Panc1 (cell line): ENCODE measurements at regions not wholly inside any gene's neighbourhood (a gene's known extent, or its start where the extent isn't known, plus 50 kb on each side); places are given as distances from the start of the nearest gene placed in this dataset.
A peak's percentile ranks its signal among the peaks of the same experiment; 100 is the strongest.

Experiments
- ATAC-seq: fragments of 200-7000 bp; cut with Tn5 transposase; 2 replicates; pipeline ENCODE4 v1.9.1; 2020; ENCODE audit warnings: mild to moderate bottlenecking, moderate library complexity
- BruUV-seq: library from RNA; stranded (reverse); fragments of 400-500 nt; replicated peaks from 2 replicates; lab custom pipeline; 2021; lab: Mats Ljungman, UMichigan
- CTCF ChIA-PET: fragments of 300-600 bp; sonication (Branson Sonifier 250); formaldehyde crosslinking; loops from one replicate; lab custom pipeline; 2022; ENCODE audit warnings: antibody characterized with exemption; lab: Charles Lee
- POLR2A ChIA-PET: fragments of 300-600 bp; sonication (Branson Sonifier 250); formaldehyde crosslinking; loops from one replicate; lab custom pipeline; 2022; ENCODE audit warnings: antibody characterized with exemption; lab: Charles Lee
- DNase-seq: peaks from one replicate; pipeline ENCODE4 v3.0.0-alpha.2; 2010; ENCODE audit warnings: low read depth, low spot score
- H3K27ac ChIP-seq: 2 replicates; pipeline ENCODE4 v1.5.1; 2011; ENCODE audit warnings: mild to moderate bottlenecking, low read length, inconsistent platforms
- H3K27me3 ChIP-seq: fragments of 200-500 bp; sonication (Bioruptor generic); 2 replicates; pipeline ENCODE4 v1.6.0; 2014; ENCODE audit warnings: low read length, inconsistent platforms; ENCODE audit not compliant: control insufficient read depth, insufficient read depth
- H3K36me3 ChIP-seq: fragments of 200-500 bp; sonication (Bioruptor generic); 2 replicates; pipeline ENCODE4 v1.5.1; 2014; ENCODE audit warnings: inconsistent platforms, mild to moderate bottlenecking, low read length, moderate library complexity; ENCODE audit not compliant: control insufficient read depth, insufficient read depth
- H3K4me1 ChIP-seq: 2 replicates; pipeline ENCODE4 v1.5.1; 2011; ENCODE audit warnings: inconsistent platforms, mild to moderate bottlenecking, low read length, moderate library complexity; ENCODE audit not compliant: control insufficient read depth, insufficient read depth
- H3K4me3 ChIP-seq, 2 experiments: 2 replicates each; pipeline ENCODE4 v1.5.1; 2011 to 2012; ENCODE audit warnings: low read depth in 2 of 2, low read length in 2 of 2, mild to moderate bottlenecking in 2 of 2, inconsistent platforms in 1 of 2, moderate library complexity in 1 of 2
- H3K9me3 ChIP-seq: fragments of 200-500 bp; sonication (Bioruptor generic); 2 replicates; pipeline ENCODE4 v1.5.1; 2014; ENCODE audit warnings: low read depth, mild to moderate bottlenecking, inconsistent platforms, low read length, moderate library complexity; ENCODE audit not compliant: control insufficient read depth, insufficient read depth
- CTCF ChIP-seq: fragments of 450-650 bp; IDR thresholded peaks from 2 replicates; pipeline ENCODE4 v1.5.1; 2017; ENCODE audit warnings: mild to moderate bottlenecking
- POLR2AphosphoS5 ChIP-seq: IDR thresholded peaks from 2 replicates; pipeline ENCODE4 v1.6.1; 2012; ENCODE audit warnings: mild to moderate bottlenecking, low read depth, low read length, moderate library complexity
- SIN3A ChIP-seq: IDR thresholded peaks from 2 replicates; pipeline ENCODE4 v1.6.1; 2012; ENCODE audit warnings: low read depth, mild to moderate bottlenecking, low read length, moderate library complexity, borderline replicate concordance; ENCODE audit not compliant: insufficient read depth
- TCF7L2 ChIP-seq: IDR thresholded peaks from 2 replicates; pipeline ENCODE4 v1.6.1; 2011; ENCODE audit warnings: mild to moderate bottlenecking, low read depth, low read length, inconsistent platforms
- in situ Hi-C: cut with HindIII; loops from 2 replicates; pipeline ENCODE4 v1.10.0; 2016; ENCODE audit warnings: low sequenced_read_pairs, low pct_unique_long_range_greater_than_20kb
- intact Hi-C: fragments of 100-400 bp; cut with micrococcal nuclease; formaldehyde crosslinking; loops from one replicate; pipeline ENCODE4 v1.10.0; 2022; ENCODE audit not compliant: unreplicated experiment
- TF ChIP-seq, protein P1 (sequence below), 2 experiments: IDR thresholded peaks; 2 replicates each; pipeline ENCODE4 v1.6.1; 2011 to 2012; ENCODE audit warnings: low read depth in 2 of 2, control low read depth in 1 of 2, low read length in 1 of 2, mild to moderate bottlenecking in 1 of 2, moderate library complexity in 1 of 2; ENCODE audit not compliant: insufficient read depth in 1 of 2

DNA sequence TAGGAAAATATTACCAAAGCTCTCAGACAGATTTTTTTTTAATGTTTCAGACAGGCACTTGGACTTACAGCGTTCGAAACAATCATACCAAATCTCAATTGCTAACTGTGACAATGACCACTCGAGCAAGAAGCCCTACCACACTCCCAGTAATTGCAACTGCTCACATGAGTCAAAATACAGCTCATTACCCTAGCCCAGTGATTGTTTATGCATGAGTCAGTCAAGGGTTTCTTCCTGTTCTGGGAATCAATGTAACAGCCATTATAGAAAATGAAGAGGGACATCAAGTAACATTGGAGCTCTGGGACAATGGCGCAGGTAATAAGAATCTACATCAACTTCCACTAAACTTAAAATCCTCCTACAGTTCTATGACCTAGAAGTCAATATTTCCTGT lies 56.1 kb upstream of the SH3GLB1 start:
- H3K36me3 ChIP-seq = no peaks in the 10 kb centered on the region
- no peaks in the 10 kb centered on the region for H3K9me3 ChIP-seq
- H3K27me3 ChIP-seq = no peaks in the 10 kb centered on the region
- intact Hi-C loops (no loop called here), in situ Hi-C loops (no loop called here)
- TF ChIP-seq POLR2AphosphoS5 (no peak), SIN3A (no peak), TCF7L2 (no peak), CTCF (no peak)
- TF ChIP-seq, protein P1, sequence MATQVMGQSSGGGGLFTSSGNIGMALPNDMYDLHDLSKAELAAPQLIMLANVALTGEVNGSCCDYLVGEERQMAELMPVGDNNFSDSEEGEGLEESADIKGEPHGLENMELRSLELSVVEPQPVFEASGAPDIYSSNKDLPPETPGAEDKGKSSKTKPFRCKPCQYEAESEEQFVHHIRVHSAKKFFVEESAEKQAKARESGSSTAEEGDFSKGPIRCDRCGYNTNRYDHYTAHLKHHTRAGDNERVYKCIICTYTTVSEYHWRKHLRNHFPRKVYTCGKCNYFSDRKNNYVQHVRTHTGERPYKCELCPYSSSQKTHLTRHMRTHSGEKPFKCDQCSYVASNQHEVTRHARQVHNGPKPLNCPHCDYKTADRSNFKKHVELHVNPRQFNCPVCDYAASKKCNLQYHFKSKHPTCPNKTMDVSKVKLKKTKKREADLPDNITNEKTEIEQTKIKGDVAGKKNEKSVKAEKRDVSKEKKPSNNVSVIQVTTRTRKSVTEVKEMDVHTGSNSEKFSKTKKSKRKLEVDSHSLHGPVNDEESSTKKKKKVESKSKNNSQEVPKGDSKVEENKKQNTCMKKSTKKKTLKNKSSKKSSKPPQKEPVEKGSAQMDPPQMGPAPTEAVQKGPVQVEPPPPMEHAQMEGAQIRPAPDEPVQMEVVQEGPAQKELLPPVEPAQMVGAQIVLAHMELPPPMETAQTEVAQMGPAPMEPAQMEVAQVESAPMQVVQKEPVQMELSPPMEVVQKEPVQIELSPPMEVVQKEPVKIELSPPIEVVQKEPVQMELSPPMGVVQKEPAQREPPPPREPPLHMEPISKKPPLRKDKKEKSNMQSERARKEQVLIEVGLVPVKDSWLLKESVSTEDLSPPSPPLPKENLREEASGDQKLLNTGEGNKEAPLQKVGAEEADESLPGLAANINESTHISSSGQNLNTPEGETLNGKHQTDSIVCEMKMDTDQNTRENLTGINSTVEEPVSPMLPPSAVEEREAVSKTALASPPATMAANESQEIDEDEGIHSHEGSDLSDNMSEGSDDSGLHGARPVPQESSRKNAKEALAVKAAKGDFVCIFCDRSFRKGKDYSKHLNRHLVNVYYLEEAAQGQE (IDR thresholded peaks at IDR 0.05; ENCODE audit: insufficient read depth in 1 of 2, low read depth in 2 of 2, low read length in 1 of 2) = no peak
- H3K4me1 ChIP-seq = no peaks in the 10 kb centered on the region
- H3K27ac ChIP-seq = no peak overlapping the region
- no peak overlapping the region for H3K4me3 ChIP-seq
- CTCF ChIA-PET = interaction anchor here (0.6 kb wide), 2 partner anchors 9 to 286 kb away, joined by 3 to 8 read pairs; no protein-coding TSS in a partner anchor
- DNase-seq = peak; percentile 70
- POLR2A ChIA-PET = no interaction called here
- no TSS peak for BruUV-seq
- peak; percentile 68; the same call in 1 of the 2 replicates for ATAC-seq

GRCh38 chr1:86649618-86650017 lies 54.8 kb upstream of the SH3GLB1 start:
- CTCF ChIA-PET = interaction anchor here (1.0 kb wide), 1 partner anchor 224 kb away, joined by 3 read pairs; no protein-coding TSS in a partner anchor
- intact Hi-C loops (no loop called here), in situ Hi-C loops (no loop called here)
- H3K27me3 ChIP-seq = no peaks in the 10 kb centered on the region
- TF ChIP-seq TCF7L2 = no peak
- TF ChIP-seq POLR2AphosphoS5 = no peak
- no peak for TF ChIP-seq CTCF
- no peak for TF ChIP-seq SIN3A
- H3K4me3 ChIP-seq = no peak overlapping the region
- H3K9me3 ChIP-seq = no peaks in the 10 kb centered on the region
- BruUV-seq = no TSS peak
- ATAC-seq = no peak
- no peaks in the 10 kb centered on the region for H3K4me1 ChIP-seq
- POLR2A ChIA-PET = no interaction called here
- no peak overlapping the region for H3K27ac ChIP-seq
- no peak for DNase-seq
- no peaks in the 10 kb centered on the region for H3K36me3 ChIP-seq
